ENCODE measurements at regions not wholly inside any gene's neighbourhood (a gene's known extent, or its start where the extent isn't known, plus 50 kb on each side); places are given as distances from the start of the nearest gene placed in this dataset.

GRCh38 chr16:50428116-50428515, 59.3 kb upstream of the BRD7 start:
- TF ChIP-seq POLR2A (IDR thresholded peaks at IDR 0.05) = no peak
- TF ChIP-seq, protein P1, sequence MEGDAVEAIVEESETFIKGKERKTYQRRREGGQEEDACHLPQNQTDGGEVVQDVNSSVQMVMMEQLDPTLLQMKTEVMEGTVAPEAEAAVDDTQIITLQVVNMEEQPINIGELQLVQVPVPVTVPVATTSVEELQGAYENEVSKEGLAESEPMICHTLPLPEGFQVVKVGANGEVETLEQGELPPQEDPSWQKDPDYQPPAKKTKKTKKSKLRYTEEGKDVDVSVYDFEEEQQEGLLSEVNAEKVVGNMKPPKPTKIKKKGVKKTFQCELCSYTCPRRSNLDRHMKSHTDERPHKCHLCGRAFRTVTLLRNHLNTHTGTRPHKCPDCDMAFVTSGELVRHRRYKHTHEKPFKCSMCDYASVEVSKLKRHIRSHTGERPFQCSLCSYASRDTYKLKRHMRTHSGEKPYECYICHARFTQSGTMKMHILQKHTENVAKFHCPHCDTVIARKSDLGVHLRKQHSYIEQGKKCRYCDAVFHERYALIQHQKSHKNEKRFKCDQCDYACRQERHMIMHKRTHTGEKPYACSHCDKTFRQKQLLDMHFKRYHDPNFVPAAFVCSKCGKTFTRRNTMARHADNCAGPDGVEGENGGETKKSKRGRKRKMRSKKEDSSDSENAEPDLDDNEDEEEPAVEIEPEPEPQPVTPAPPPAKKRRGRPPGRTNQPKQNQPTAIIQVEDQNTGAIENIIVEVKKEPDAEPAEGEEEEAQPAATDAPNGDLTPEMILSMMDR (IDR thresholded peaks at IDR 0.05) = no peak
